ENCODE measurements at regions not wholly inside any gene's neighbourhood (a gene's known extent, or its start where the extent isn't known, plus 50 kb on each side); places are given as distances from the start of the nearest gene placed in this dataset.

DNA sequence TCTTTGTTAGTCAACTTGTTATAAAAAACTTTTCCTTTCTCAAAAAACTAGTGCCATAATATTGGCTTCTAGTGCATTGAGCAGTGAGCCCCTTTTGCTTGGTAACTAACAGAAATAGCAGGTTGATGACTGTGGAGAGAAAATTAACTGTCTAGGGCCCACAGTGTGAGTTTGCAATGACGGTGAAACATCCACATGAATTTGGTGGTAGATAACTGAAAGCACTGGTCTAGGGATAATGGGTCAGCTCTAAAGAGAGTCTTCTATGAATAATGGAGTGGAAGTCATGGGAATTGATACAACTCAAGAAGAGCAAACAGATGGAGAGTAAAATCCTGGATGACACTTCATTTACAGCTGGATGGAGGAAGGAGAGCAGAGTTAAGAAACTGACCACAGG lies 245.4 kb downstream of the METTL4 start:
- no peak for DNase-seq

DNA sequence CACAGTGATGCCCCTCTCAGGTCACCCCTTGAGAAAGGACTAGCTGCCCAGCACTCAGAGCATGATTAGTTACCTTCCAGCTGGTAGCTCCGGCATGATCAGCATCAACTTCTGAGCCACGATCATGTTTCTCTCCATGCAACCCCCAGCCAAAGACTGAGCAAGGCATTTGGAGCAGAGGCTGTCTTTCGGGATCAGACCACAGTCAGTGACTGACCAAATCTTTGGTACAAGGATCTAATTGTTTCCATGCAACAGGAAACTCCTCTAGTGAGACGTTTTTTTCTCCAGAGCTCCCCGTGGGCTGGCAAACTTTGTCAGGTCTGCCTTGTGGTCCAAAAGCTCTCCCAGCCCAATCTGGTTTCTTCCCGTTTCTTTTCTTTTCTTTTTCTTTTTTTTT lies 244.3 kb downstream of the METTL4 start:
- DNase-seq, result no peak

DNA sequence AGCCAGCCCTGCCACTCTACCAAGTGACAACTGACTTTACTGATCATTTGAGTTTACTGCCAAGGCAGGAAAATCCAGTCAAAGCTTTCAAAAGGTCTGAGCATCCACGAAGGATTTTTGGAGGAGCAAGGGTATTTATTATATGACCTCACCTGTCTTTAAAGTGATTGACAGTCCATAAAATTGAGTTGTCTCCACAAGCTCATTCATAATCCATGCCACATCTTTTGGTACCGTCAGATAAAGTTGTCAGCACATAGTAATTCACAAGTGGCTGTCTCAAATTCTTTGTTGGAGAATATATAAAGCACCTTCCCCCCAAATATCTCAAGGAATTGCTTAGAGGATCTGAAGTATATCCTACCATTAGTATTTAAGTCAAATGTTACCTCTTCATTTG lies 240.5 kb downstream of the METTL4 start:
- no peak for DNase-seq

GRCh38 chr18:2331491-2331890 lies 239.8 kb downstream of the METTL4 start:
- DNase-seq, result no peak

DNA sequence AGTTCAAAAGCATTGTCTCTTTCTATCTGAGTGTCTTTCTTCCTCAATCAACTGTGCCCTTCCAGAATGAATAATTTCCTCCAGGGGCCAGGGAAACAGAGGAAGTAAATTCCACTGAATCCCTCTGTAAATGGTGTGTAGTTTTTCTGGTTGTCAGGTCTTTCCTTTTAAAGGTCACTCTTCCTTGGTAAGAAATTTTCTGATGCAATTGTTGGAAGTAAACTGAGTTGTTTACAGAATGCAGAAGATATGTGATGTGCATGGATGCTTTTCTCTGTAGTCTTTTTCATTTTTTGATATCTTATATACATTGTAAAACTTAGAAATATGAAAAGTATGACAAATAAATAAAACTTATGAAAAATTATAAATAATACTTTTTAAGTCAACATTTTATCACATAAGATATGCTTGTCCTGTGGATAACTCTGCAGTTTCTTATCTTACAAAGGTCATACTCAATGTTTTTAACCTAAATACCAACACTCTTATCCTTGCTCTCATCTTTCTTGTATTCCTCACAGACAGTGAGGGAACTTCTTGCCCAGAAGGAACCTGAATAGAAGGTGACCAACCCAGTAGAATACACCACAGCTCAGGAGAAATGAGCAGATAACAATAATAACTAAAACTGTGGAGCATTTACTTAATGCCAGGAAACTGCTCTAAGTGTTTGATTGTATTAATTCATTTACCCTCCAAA lies 234.5 kb downstream of the METTL4 start:
- DNase-seq, result no peak

GRCh38 chr18:2337552-2338141 lies 233.7 kb downstream of the METTL4 start:
- no peak for DNase-seq

GRCh38 chr18:2338601-2339000 lies 232.7 kb downstream of the METTL4 start:
- DNase-seq, result no peak

- DNase-seq, result no peak
Observed at GRCh38 chr18:2340335-2340734, 231.0 kb downstream of the METTL4 start.

- no peak for DNase-seq
Observed at GRCh38 chr18:2348003-2348402, 223.3 kb downstream of the METTL4 start.

DNA sequence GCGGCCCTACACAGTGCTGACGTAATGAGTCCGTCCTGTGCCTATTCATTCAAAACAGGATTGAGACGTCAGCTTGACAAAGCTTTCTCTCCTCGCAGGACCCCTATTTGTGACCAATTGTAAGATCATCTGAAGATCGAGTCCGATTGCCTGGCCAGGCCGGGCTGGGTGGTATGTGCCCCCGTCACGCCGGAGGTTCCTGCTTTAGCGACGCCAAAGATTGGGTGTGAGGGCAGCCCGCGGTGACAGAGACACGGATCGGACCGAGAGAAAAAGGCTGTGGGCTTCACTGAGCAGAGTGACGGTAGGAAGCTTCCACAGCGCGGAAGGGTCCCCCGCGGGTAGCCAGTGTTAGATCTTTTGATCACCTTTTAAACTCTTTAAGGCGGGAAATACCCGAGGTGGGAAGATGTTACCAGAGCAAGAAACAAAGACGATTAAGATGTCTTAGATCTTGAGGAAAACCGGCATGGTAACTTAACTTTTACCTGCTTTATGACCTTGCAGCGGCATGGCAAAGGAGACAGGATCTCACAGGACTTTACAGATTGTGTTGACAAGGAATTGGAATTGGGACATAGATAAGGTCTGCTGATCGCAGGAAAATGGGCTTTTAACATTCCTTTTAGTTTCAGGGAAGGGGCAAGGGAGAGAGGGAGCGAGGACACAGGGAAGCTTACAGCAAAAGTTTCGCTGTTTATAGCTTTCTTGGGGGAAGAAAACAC lies 220.0 kb downstream of the METTL4 start:
- DNase-seq, result no peak

DNA sequence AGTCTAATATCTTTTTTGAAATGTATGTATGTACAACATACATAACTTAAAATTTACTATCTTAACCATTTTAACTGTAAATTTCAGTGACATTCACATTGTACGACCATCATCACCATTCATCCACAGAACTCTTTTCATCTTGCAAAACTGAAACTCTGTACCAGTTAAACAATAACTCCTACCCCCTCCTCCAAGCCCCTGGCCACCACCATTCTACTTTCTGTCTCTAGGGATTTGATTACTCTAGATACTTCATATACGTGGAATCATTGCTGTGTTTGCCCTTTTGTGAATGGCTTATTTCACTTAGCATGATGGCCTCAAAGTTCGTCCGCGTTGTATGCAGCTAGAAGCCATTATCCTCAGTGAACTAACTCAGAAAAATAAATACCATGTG lies 217.0 kb downstream of the METTL4 start:
- DNase-seq, result no peak

- no peak for DNase-seq
Observed at GRCh38 chr18:2356906-2357305, 214.4 kb downstream of the METTL4 start.

GRCh38 chr18:2360861-2361260 lies 210.4 kb downstream of the METTL4 start:
- DNase-seq, result no peak

DNA sequence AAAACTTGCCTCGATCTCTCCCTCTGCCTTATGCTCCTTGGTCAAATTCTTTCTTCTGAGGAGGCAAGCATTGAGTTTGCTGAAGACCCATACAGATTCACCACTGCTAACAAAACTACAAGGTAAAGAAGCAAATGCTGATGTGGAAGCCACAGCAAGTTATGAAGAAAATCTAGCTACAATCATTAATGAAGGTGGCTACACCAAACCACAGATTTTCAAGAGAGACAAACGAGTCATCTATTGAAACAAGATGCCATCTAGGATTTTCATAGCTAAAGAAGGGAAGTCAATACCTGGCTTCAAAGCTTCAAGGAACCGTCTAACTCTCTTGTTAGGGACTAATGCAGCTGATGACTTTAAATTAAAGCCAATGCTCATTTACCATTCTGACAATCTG lies 203.2 kb downstream of the METTL4 start:
- DNase-seq, result no peak

GRCh38 chr18:2376707-2377106 lies 194.6 kb downstream of the METTL4 start:
- no peak for DNase-seq

GRCh38 chr18:2380101-2380500 lies 191.2 kb downstream of the METTL4 start:
- no peak for DNase-seq

- no peak for DNase-seq
Observed at GRCh38 chr18:2381539-2381938, 189.8 kb downstream of the METTL4 start.

DNA sequence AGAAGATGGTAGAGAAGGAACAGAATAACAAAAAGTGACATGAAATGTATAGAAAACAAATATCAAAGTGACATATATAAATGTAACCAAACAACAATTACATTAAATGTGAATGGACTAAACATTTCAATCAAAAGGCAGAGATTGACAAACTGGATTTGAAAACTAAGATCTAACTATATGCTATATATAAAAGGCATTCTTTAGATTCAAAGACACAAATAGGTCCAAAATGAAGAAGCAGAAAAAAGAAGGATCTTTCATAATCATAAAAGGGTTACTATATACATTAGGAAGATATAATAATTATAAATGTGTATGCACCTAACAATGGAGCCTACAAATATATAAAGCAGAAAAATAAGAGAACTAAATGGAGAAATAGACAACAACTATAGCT lies 183.7 kb downstream of the METTL4 start:
- DNase-seq, result no peak

GRCh38 chr18:2390158-2390557 lies 181.1 kb downstream of the METTL4 start:
- no peak for DNase-seq

GRCh38 chr18:2391470-2391869 lies 179.8 kb downstream of the METTL4 start:
- DNase-seq, result no peak

GRCh38 chr18:2392446-2392845 lies 178.9 kb downstream of the METTL4 start:
- DNase-seq, result no peak

- no peak for DNase-seq
Observed at GRCh38 chr18:2394684-2395083, 176.6 kb downstream of the METTL4 start.

DNA sequence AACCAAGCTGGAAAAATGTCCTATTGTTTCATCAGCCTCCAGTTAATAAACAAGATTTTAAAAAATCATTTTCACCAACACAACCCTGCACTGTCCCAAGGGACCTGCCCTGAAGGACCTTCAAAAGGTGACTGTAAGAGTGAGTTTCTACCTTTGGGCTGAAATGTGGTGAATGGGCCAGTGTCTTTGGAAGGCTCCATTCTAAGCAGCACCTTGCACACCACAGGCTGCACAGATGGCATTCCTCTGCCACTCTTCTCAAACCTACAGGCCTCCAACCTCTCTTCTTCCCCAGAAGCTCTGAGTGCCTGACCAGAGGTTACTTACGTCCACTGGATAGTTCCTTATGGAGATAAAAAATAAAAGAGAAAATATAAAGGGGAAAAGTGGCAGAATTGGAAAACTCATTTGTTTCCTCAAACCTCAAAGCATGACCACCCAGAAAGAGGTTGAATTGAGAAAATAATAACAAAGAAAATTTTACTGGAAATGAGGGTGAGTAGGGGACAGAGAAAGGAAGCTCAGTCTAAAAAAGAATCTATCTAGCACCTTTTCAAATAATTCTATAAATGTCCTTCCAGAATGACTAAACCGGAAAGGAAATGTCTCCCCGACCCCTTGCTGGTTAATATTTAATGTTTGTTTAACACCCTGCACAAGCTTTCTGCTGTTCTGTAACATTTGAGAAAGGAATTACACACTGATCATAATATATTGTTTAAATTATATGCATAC lies 175.7 kb downstream of the METTL4 start:
- no peak for DNase-seq

Measured in C1 segment of cervical spinal cord (tissue), 14 donors.